ENCODE measurements at regions not wholly inside any gene's neighbourhood (a gene's known extent, or its start where the extent isn't known, plus 50 kb on each side); places are given as distances from the start of the nearest gene placed in this dataset.
"Not testable (repeated sequence)": the region's sequence is repeated elsewhere in the genome, so short reads cannot be mapped to it uniquely, and the experiment has no call there.

DNA sequence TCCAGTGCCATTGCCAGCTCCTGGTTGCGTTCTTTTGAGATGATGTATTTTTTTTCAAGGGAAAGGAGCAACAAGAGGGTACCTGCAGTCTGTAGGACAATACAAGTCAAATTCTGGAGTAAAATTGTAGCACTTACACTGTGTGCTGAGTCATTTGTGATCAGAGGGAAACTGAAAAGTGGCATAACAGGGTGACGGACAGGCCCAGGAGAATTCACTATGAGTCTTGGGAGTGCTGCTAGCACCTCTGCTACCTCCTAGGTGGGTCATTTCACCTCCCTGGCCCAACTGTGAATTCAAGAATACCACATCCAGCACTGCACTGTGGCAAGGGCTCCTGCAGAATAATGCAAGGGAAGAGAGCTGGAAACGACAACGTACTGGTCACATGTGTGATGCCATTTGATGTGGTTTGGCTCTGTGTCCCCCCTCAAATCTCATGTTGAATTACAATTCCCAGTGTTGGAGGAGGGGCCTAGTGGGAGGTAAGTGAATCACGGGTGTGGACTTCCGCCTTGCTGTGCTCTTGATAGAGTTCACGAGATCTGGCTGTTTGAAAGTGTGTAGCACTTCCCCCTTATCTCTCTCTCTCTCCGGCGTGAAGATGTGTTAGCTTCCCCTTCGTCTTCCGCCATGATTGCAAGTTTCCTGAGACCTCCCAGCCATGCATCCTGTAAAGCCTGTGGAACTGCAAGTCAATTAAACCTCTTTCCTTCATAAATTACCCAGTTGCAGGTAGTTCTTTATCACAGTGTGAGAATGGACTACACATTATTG, 261.0 kb downstream of the BCL2L11 start:
- H3K36me3 ChIP-seq (replicated peaks in 1 of 2; ENCODE audit: control extremely low read depth in 1 of 2, control insufficient read depth in 1 of 2, extremely low read depth in 1 of 2, insufficient read depth in 2 of 2, low read length in 1 of 2); H3K4me1 Mint-ChIP-seq; H3K27ac ChIP-seq (ENCODE audit: low read length in 2 of 2); intact Hi-C loops (cut with micrococcal nuclease); DNase-seq; H3K4me2 ChIP-seq (replicated peaks; ENCODE audit: low read depth, low read length, poor library complexity, severe bottlenecking); H4K20me1 ChIP-seq (ENCODE audit: control insufficient read depth, insufficient read depth, low read length, poor library complexity, severe bottlenecking); H3K79me2 ChIP-seq (ENCODE audit: control insufficient read depth, insufficient read depth, low read length); H3K27me3 ChIP-seq (replicated peaks in 1 of 4; ENCODE audit: control extremely low read depth in 1 of 4, control insufficient read depth in 3 of 4, insufficient read depth in 4 of 4, low read length in 3 of 4); CTCF ChIA-PET; H3K4me1 ChIP-seq (ENCODE audit: control insufficient read depth in 2 of 2, insufficient read depth in 2 of 2, low read length in 2 of 2); H3K9me3 Mint-ChIP-seq (ENCODE audit: insufficient read depth); H3K27me3 Mint-ChIP-seq; H3K4me3 Mint-ChIP-seq; H3K27ac Mint-ChIP-seq; ATAC-seq (ENCODE audit: low read depth); H3K9me3 ChIP-seq (ENCODE audit: control extremely low read depth in 1 of 3, control insufficient read depth in 2 of 3, insufficient read depth in 1 of 3, low read length in 2 of 3); H2AFZ ChIP-seq (ENCODE audit: insufficient read depth, low read depth, low read length, poor library complexity, severe bottlenecking); POLR2A ChIA-PET; H3K9ac ChIP-seq (ENCODE audit: low read length); H3K4me3 ChIP-seq (ENCODE audit: control extremely low read depth in 1 of 5, extremely low read depth in 1 of 5, insufficient read depth in 1 of 5, low read depth in 2 of 5, low read length in 4 of 5): not testable (repeated sequence)
- no CpG with 5 or more reads among the region's 11 CpGs for WGBS (ENCODE audit: insufficient coverage)

DNA sequence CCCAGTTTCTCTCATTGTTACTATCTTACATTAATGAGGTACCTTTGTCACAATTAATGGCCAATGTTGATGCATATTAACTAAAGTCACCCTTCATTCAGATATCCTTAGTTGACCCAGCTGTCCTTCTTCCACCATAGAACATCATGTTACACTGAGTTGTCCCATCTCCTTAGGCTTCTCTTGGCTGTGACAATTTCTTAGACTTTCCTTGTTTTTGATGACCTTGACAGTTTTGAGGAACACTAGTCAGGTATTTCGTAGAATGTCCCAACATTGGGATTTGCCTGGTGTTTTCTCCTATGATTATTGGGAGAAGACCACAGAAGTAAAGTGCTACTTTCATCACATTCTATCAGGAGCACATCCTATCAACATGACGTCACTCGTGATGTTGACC, 261.8 kb downstream of the BCL2L11 start:
- H3K4me3 Mint-ChIP-seq; H3K4me1 Mint-ChIP-seq; H3K9me3 ChIP-seq (ENCODE audit: control extremely low read depth in 1 of 3, control insufficient read depth in 2 of 3, insufficient read depth in 1 of 3, low read length in 2 of 3); ATAC-seq (ENCODE audit: low read depth); H4K20me1 ChIP-seq (ENCODE audit: control insufficient read depth, insufficient read depth, low read length, poor library complexity, severe bottlenecking); H3K4me1 ChIP-seq (ENCODE audit: control insufficient read depth in 2 of 2, insufficient read depth in 2 of 2, low read length in 2 of 2); POLR2A ChIA-PET; H3K27me3 ChIP-seq (replicated peaks in 1 of 4; ENCODE audit: control extremely low read depth in 1 of 4, control insufficient read depth in 3 of 4, insufficient read depth in 4 of 4, low read length in 3 of 4); H3K27me3 Mint-ChIP-seq; H3K79me2 ChIP-seq (ENCODE audit: control insufficient read depth, insufficient read depth, low read length); CTCF ChIA-PET; H3K4me3 ChIP-seq (ENCODE audit: control extremely low read depth in 1 of 5, extremely low read depth in 1 of 5, insufficient read depth in 1 of 5, low read depth in 2 of 5, low read length in 4 of 5); intact Hi-C loops (cut with micrococcal nuclease); H2AFZ ChIP-seq (ENCODE audit: insufficient read depth, low read depth, low read length, poor library complexity, severe bottlenecking); H3K27ac Mint-ChIP-seq; H3K9me3 Mint-ChIP-seq (ENCODE audit: insufficient read depth); H3K9ac ChIP-seq (ENCODE audit: low read length); H3K36me3 ChIP-seq (replicated peaks in 1 of 2; ENCODE audit: control extremely low read depth in 1 of 2, control insufficient read depth in 1 of 2, extremely low read depth in 1 of 2, insufficient read depth in 2 of 2, low read length in 1 of 2); DNase-seq; H3K4me2 ChIP-seq (replicated peaks; ENCODE audit: low read depth, low read length, poor library complexity, severe bottlenecking); H3K27ac ChIP-seq (ENCODE audit: low read length in 2 of 2): not testable (repeated sequence)
- no CpG with 5 or more reads among the region's 3 CpGs for WGBS (ENCODE audit: insufficient coverage)

DNA sequence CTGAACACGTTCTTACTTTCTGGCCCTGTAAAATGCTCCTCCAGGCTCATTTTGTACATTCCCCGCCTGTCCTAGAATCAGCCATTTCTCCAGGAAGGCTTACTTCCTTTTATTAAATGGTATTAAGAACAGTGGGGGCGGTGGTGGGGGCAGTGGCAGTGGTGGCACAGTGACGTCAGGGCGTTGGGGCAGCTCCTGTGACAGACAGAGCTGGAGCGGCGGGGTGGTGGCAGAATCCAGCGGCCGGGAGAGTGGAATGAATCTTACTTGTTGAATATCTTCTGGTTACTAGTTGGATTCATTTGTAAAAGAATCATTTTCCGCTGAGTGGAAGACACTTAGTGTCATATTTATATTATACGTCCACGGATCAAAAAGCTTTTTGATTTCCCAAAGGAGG, 262.6 kb downstream of the BCL2L11 start:
- H3K9me3 ChIP-seq (ENCODE audit: control extremely low read depth in 1 of 3, control insufficient read depth in 2 of 3, insufficient read depth in 1 of 3, low read length in 2 of 3); H3K27me3 ChIP-seq (replicated peaks in 1 of 4; ENCODE audit: control extremely low read depth in 1 of 4, control insufficient read depth in 3 of 4, insufficient read depth in 4 of 4, low read length in 3 of 4); DNase-seq; H3K27ac ChIP-seq (ENCODE audit: low read length in 2 of 2); H3K36me3 ChIP-seq (replicated peaks in 1 of 2; ENCODE audit: control extremely low read depth in 1 of 2, control insufficient read depth in 1 of 2, extremely low read depth in 1 of 2, insufficient read depth in 2 of 2, low read length in 1 of 2); H3K4me1 ChIP-seq (ENCODE audit: control insufficient read depth in 2 of 2, insufficient read depth in 2 of 2, low read length in 2 of 2); H2AFZ ChIP-seq (ENCODE audit: insufficient read depth, low read depth, low read length, poor library complexity, severe bottlenecking); H3K4me2 ChIP-seq (replicated peaks; ENCODE audit: low read depth, low read length, poor library complexity, severe bottlenecking); H3K4me3 ChIP-seq (ENCODE audit: control extremely low read depth in 1 of 5, extremely low read depth in 1 of 5, insufficient read depth in 1 of 5, low read depth in 2 of 5, low read length in 4 of 5); H3K9ac ChIP-seq (ENCODE audit: low read length); H3K9me3 Mint-ChIP-seq (ENCODE audit: insufficient read depth); H3K27ac Mint-ChIP-seq; H3K4me3 Mint-ChIP-seq; H3K27me3 Mint-ChIP-seq; CTCF ChIA-PET; H4K20me1 ChIP-seq (ENCODE audit: control insufficient read depth, insufficient read depth, low read length, poor library complexity, severe bottlenecking); H3K79me2 ChIP-seq (ENCODE audit: control insufficient read depth, insufficient read depth, low read length); POLR2A ChIA-PET; intact Hi-C loops (cut with micrococcal nuclease); H3K4me1 Mint-ChIP-seq; ATAC-seq (ENCODE audit: low read depth): not testable (repeated sequence)
- 89% methylated on average over 3 of the region's 12 CpGs for WGBS (ENCODE audit: insufficient coverage)

DNA sequence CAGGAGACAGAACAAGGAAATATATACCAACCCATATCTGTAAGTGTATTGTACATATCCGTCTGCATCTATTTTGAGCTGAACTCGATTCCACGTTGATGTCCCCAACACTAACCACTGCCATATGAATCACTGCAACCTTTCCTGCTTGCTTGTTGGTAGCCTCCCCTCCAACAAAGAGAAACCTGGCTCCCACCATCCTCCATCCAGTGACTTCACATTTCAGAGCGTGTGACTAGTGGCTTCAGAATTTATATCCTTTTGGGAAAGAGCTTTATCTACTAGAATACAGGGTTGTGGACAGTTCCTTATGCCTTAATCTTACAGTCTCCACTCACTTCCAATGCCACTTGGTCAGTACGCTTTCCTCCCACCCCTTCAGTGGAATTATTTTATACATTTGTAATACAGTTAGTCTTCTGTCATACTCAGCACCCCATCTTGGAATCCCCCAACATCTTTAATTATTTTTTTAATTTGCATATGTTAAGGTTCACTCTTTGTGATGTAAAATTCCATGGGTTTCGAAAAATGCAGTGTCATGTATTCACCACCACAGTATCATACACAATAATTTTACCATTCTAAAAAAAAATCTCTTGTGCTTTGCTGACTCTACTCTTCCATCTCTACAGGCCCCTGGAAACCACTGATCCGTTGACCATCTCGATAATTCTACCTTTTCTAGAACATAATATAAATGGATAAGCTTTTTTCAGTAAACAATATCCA, 264.7 kb downstream of the BCL2L11 start:
- H3K4me3 ChIP-seq (ENCODE audit: control extremely low read depth in 1 of 5, extremely low read depth in 1 of 5, insufficient read depth in 1 of 5, low read depth in 2 of 5, low read length in 4 of 5); DNase-seq; H3K4me1 Mint-ChIP-seq; H4K20me1 ChIP-seq (ENCODE audit: control insufficient read depth, insufficient read depth, low read length, poor library complexity, severe bottlenecking); H2AFZ ChIP-seq (ENCODE audit: insufficient read depth, low read depth, low read length, poor library complexity, severe bottlenecking); H3K4me3 Mint-ChIP-seq; POLR2A ChIA-PET; H3K4me2 ChIP-seq (replicated peaks; ENCODE audit: low read depth, low read length, poor library complexity, severe bottlenecking); H3K27me3 ChIP-seq (replicated peaks in 1 of 4; ENCODE audit: control extremely low read depth in 1 of 4, control insufficient read depth in 3 of 4, insufficient read depth in 4 of 4, low read length in 3 of 4); H3K9me3 Mint-ChIP-seq (ENCODE audit: insufficient read depth); H3K9me3 ChIP-seq (ENCODE audit: control extremely low read depth in 1 of 3, control insufficient read depth in 2 of 3, insufficient read depth in 1 of 3, low read length in 2 of 3); H3K36me3 ChIP-seq (replicated peaks in 1 of 2; ENCODE audit: control extremely low read depth in 1 of 2, control insufficient read depth in 1 of 2, extremely low read depth in 1 of 2, insufficient read depth in 2 of 2, low read length in 1 of 2); H3K27me3 Mint-ChIP-seq; H3K4me1 ChIP-seq (ENCODE audit: control insufficient read depth in 2 of 2, insufficient read depth in 2 of 2, low read length in 2 of 2); H3K27ac ChIP-seq (ENCODE audit: low read length in 2 of 2); H3K27ac Mint-ChIP-seq; ATAC-seq (ENCODE audit: low read depth); H3K79me2 ChIP-seq (ENCODE audit: control insufficient read depth, insufficient read depth, low read length); intact Hi-C loops (cut with micrococcal nuclease); H3K9ac ChIP-seq (ENCODE audit: low read length); CTCF ChIA-PET: not testable (repeated sequence)
- WGBS (ENCODE audit: insufficient coverage): no CpG with 5 or more reads among the region's 8 CpGs
